ENCODE measurements at regions not wholly inside any gene's neighbourhood (a gene's known extent, or its start where the extent isn't known, plus 50 kb on each side); places are given as distances from the start of the nearest gene placed in this dataset.
"Not testable (repeated sequence)": the region's sequence is repeated elsewhere in the genome, so short reads cannot be mapped to it uniquely, and the experiment has no call there.

- no peak for DNase-seq (ENCODE audit: extremely low read depth, low read depth)
These were observed 332.4 kb upstream of the MYT1L start for GRCh38 chr2:2663401-2664036.

GRCh38 chr2:2662847-2663356 lies 331.8 kb upstream of the MYT1L start:
- DNase-seq (ENCODE audit: extremely low read depth, low read depth), result no peak

- DNase-seq (ENCODE audit: extremely low read depth, low read depth), result no peak
These were observed 331.2 kb upstream of the MYT1L start for GRCh38 chr2:2662037-2662846.

- no peak for DNase-seq (ENCODE audit: extremely low read depth, low read depth)
These were observed 329.8 kb upstream of the MYT1L start for GRCh38 chr2:2660789-2661355.

GRCh38 chr2:2657121-2657962 lies 326.3 kb upstream of the MYT1L start:
- no peak for DNase-seq (ENCODE audit: extremely low read depth, low read depth)

GRCh38 chr2:2656115-2657011 lies 325.3 kb upstream of the MYT1L start:
- DNase-seq (ENCODE audit: extremely low read depth, low read depth), result no peak

- DNase-seq (ENCODE audit: extremely low read depth, low read depth), result no peak
These were observed 324.5 kb upstream of the MYT1L start for GRCh38 chr2:2655453-2656114.

- DNase-seq (ENCODE audit: extremely low read depth, low read depth), result no peak
These were observed 322.2 kb upstream of the MYT1L start for GRCh38 chr2:2653231-2653630.

GRCh38 chr2:2650608-2651375 lies 319.7 kb upstream of the MYT1L start:
- no peak for DNase-seq (ENCODE audit: extremely low read depth, low read depth)

GRCh38 chr2:2649109-2650072 lies 318.3 kb upstream of the MYT1L start:
- no peak for DNase-seq (ENCODE audit: extremely low read depth, low read depth)

GRCh38 chr2:2648094-2648493 lies 317.0 kb upstream of the MYT1L start:
- DNase-seq (ENCODE audit: extremely low read depth, low read depth), result no peak

GRCh38 chr2:2647141-2647541 lies 316.1 kb upstream of the MYT1L start:
- no peak for DNase-seq (ENCODE audit: extremely low read depth, low read depth)

- DNase-seq (ENCODE audit: extremely low read depth, low read depth), result no peak
These were observed 315.5 kb upstream of the MYT1L start for GRCh38 chr2:2646433-2647051.

GRCh38 chr2:2645162-2645855 lies 314.2 kb upstream of the MYT1L start:
- no peak for DNase-seq (ENCODE audit: extremely low read depth, low read depth)

GRCh38 chr2:2644751-2645150 lies 313.7 kb upstream of the MYT1L start:
- not testable (repeated sequence) for DNase-seq (ENCODE audit: extremely low read depth, low read depth)

- no peak for DNase-seq (ENCODE audit: extremely low read depth, low read depth)
These were observed 313.0 kb upstream of the MYT1L start for GRCh38 chr2:2644040-2644439.
